ENCODE measurements at regions not wholly inside any gene's neighbourhood (a gene's known extent, or its start where the extent isn't known, plus 50 kb on each side); places are given as distances from the start of the nearest gene placed in this dataset.

DNA sequence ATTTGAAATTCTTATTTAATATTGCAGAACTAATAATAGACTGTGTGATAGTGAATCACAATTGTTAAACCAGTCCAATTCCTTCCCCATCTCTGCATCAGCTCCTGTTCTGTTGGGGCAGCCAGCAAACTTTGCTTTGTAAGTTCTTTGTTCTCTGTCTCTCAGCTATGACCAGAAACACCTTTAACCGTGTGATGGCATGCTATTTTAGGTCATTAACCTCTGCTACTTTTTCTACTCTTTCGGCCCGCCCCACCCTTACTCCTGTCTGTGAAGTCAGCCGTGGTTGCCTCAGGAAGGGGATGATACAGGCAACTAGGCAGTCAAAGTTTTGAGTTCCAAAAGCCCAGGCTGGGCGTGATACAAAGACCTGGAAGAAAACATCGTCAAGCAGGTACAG is 51.3 kb upstream of the EGFL6 start:
- no peaks in the 10 kb centered on the region for H3K9me3 ChIP-seq
- DNase-seq: no peak
- no peak for TF ChIP-seq POLR2A (IDR thresholded peaks at IDR 0.05)
- TF ChIP-seq, protein P1, sequence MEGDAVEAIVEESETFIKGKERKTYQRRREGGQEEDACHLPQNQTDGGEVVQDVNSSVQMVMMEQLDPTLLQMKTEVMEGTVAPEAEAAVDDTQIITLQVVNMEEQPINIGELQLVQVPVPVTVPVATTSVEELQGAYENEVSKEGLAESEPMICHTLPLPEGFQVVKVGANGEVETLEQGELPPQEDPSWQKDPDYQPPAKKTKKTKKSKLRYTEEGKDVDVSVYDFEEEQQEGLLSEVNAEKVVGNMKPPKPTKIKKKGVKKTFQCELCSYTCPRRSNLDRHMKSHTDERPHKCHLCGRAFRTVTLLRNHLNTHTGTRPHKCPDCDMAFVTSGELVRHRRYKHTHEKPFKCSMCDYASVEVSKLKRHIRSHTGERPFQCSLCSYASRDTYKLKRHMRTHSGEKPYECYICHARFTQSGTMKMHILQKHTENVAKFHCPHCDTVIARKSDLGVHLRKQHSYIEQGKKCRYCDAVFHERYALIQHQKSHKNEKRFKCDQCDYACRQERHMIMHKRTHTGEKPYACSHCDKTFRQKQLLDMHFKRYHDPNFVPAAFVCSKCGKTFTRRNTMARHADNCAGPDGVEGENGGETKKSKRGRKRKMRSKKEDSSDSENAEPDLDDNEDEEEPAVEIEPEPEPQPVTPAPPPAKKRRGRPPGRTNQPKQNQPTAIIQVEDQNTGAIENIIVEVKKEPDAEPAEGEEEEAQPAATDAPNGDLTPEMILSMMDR (IDR thresholded peaks at IDR 0.05): no peak
- H3K4me3 ChIP-seq: no peak overlapping the region
- no peak overlapping the region for H3K27ac ChIP-seq
- no peaks in the 10 kb centered on the region for H3K4me1 ChIP-seq
- H3K36me3 ChIP-seq: no peaks in the 10 kb centered on the region
- intact Hi-C loops (cut with DNase I; ENCODE audit: low total_unique reads): no loop called here
- no peaks in the 10 kb centered on the region for H3K27me3 ChIP-seq

DNA sequence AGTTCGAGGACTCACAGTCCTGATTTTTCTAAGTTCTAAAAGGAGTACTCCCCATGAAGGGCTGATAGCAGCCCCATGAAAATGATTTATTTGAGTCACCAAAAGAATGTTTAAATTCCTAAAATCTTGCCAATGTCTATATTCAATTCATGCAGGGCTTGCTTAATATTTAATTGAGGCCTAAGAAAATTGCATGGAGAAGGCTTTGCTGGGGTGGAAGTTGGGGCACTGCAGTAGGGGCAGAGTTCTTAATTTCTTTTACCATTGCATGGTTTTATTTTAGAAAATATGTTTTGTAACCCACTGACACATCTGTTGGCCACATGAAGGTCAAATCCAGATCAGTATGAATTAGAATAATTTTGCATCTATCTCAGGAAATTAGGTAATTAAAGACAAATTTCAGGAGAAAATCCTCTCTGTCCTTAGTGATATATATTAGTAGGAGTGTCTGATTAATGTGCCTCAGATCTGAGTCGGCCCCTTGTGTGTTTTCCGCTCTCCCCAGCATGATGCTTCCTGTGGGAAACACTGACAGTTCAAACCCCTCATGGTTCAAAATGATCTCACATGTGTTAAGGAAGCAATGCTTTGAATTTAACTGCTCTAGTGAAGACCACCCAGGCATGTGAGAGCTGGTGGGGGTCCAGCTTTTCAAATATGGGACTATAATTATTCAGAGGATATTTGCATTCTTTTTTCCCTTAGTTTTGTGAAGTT is 54.0 kb upstream of the EGFL6 start:
- Histone ChIP-seq H3K36me3 (no peaks in the 10 kb centered on the region), H3K4me1 (no peaks in the 10 kb centered on the region), H3K27me3 (no peaks in the 10 kb centered on the region), H3K9me3 (no peaks in the 10 kb centered on the region), H3K27ac (no peak overlapping the region), H3K4me3 (no peak overlapping the region)
- intact Hi-C loops (cut with DNase I; ENCODE audit: low total_unique reads): no loop called here
- TF ChIP-seq POLR2A (IDR thresholded peaks at IDR 0.05): no peak
- TF ChIP-seq, protein P1 (IDR thresholded peaks at IDR 0.05): no peak
- no peak for DNase-seq

DNA sequence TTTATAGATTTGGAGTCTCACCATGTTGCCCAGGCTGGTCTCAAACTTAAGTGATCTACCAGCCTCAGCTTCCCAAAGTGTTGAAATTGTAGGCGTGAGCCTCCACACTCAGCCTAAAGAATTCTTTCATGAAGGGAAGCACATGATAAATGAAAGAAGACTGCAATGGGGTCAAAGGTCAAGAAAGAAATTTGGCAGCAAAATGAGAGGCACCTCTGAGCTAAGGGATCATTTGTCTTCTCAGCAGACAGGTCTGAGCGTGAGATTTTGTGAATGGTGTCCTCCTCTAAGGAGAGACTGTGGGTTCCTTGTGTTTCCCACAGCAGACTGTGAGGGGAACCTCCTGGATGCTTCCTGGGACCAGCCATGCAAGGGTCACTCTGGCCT is 57.5 kb upstream of the EGFL6 start:
- no peaks in the 10 kb centered on the region for H3K4me1 ChIP-seq
- TF ChIP-seq POLR2A (IDR thresholded peaks at IDR 0.05): no peak
- TF ChIP-seq, protein P1 (IDR thresholded peaks at IDR 0.05): no peak
- H3K4me3 ChIP-seq: no peak overlapping the region
- no peaks in the 10 kb centered on the region for H3K27me3 ChIP-seq
- no peaks in the 10 kb centered on the region for H3K9me3 ChIP-seq
- no peak overlapping the region for H3K27ac ChIP-seq
- intact Hi-C loops (cut with DNase I; ENCODE audit: low total_unique reads): no loop called here
- no peaks in the 10 kb centered on the region for H3K36me3 ChIP-seq
- no peak for DNase-seq

DNA sequence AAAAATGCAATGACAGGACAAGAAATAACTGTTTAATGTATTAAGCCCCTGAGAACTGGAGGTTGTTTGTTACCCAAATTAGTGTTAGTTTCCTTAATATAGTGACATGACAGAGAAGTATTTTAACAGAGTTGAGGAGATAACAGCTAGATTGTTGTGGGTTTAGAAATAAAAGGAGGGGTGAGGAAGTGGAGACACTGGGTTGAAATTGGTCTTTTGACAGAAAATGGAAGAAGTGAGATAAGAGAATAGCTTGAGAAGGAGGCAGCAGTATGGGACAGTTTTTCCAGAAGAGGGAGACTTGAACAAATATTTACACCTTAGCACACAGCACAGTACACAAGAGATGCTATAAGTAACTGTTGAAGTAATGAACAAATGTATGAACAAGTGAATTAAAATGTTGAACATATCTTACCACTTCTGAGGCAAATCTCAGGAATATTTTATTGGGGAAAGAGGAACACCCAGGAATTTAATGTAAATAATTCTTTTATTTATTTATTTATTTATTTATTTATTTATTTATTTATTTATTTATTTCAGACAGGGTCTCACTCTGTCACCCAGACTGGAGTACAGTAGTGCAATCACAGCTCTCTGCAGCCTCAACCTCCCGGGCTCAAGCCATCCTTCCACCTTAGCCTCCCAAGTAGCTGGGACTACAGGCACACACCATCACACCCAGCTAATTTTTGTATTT is 58.0 kb upstream of the EGFL6 start:
- Histone ChIP-seq H3K4me1 (no peaks in the 10 kb centered on the region), H3K4me3 (no peak overlapping the region), H3K27me3 (no peaks in the 10 kb centered on the region), H3K9me3 (no peaks in the 10 kb centered on the region), H3K27ac (no peak overlapping the region), H3K36me3 (no peaks in the 10 kb centered on the region)
- TF ChIP-seq, protein P1 (IDR thresholded peaks at IDR 0.05): no peak
- TF ChIP-seq POLR2A (IDR thresholded peaks at IDR 0.05): no peak
- intact Hi-C loops (cut with DNase I; ENCODE audit: low total_unique reads): no loop called here
- DNase-seq: no peak

DNA sequence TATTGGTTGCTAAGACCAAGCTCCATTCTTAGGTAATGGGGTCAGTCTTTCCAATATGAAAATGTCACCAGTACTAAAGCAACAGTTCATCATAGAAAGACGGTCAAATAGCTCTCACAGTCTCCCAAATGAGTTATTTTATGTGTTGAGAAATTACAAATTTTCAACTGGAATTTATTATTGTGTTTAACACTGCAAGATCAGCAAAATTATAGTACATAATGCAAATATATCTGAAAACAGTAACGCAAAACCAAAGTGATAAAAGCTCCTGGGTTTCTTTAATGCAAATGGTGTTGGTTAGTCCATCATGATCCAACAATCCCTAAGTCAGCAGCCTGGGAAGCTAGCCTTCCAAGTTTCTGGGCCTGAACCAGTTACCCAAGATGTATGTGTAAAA is 61.5 kb upstream of the EGFL6 start:
- TF ChIP-seq POLR2A (IDR thresholded peaks at IDR 0.05): no peak
- TF ChIP-seq, protein P1 (IDR thresholded peaks at IDR 0.05): no peak
- no peak overlapping the region for H3K27ac ChIP-seq
- no peaks in the 10 kb centered on the region for H3K4me1 ChIP-seq
- intact Hi-C loops (cut with DNase I; ENCODE audit: low total_unique reads): loop anchor here (5.0 kb wide), 1 partner anchor 524 kb away; no protein-coding TSS in a partner anchor
- no peak overlapping the region for H3K4me3 ChIP-seq
- H3K9me3 ChIP-seq: no peaks in the 10 kb centered on the region
- no peak for DNase-seq
- H3K27me3 ChIP-seq: no peaks in the 10 kb centered on the region
- no peaks in the 10 kb centered on the region for H3K36me3 ChIP-seq

Data from uterus (tissue), 3 donors.